SKM-1 (cell line): ENCODE measurements at regions not wholly inside any gene's neighbourhood (a gene's known extent, or its start where the extent isn't known, plus 50 kb on each side); places are given as distances from the start of the nearest gene placed in this dataset.
"Not testable (repeated sequence)": the region's sequence is repeated elsewhere in the genome, so short reads cannot be mapped to it uniquely, and the experiment has no call there.

Experiments used
- DNase-seq: peaks from one replicate; lab custom pipeline; 2025; ENCODE audit not compliant: unreplicated experiment; lab: John Stamatoyannopoulos, UW

DNA sequence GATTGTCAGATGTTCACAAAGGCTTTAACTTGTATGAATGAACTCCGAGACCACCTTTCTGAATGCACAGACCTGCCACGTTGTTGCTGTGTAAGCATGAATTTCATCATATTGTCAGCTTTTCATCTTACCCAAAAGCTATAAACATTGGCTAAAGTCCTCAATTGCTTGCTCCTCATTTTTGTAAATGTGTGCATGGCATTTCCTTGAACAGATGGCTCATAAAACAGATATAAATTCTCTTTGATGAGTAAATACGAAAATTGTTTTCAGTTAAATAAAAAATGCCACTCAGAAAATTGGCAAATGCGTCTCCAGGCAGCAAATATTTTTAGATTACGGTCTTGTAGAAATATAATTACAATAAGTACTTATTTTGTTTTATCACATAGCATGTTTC, 226.0 kb upstream of the NDN start:
- no peak for DNase-seq

DNA sequence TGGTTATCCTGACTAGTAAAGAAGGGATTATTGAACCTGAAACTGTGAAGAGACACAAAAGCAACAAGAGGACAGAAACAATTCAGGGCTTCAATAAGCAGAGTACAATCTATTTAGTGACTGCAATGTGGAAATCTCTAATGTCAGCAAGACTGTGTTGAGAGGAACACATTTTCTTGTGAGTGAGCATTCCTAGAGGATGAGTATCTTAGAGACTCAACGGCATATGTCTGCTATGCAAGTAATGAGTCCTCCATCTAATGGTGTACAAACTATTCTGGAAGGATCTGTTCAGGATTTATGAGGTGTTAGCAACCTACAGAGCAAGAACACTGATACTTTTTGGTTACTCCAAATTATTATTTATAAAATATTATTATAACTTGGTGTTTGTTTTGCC, 226.5 kb upstream of the NDN start:
- no peak for DNase-seq

DNA sequence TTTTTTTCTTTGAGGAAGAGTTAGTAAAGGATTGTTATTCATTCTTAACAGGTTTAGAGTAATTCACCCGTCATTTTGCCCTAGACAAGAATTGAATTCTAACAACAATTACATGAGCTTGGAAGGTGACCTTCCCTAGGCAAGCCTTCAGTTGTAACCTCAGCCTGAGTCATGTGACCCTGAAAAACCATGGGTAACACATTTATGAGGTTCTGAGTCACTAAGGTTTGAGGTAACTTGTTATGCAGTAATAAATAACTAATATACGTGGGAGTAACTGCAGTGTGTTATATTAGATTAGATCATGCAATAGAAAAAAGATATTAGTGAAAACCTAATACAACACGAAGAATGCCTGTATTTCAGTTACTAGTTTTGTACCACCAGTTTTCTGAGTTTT, 237.6 kb upstream of the NDN start:
- DNase-seq: no peak

DNA sequence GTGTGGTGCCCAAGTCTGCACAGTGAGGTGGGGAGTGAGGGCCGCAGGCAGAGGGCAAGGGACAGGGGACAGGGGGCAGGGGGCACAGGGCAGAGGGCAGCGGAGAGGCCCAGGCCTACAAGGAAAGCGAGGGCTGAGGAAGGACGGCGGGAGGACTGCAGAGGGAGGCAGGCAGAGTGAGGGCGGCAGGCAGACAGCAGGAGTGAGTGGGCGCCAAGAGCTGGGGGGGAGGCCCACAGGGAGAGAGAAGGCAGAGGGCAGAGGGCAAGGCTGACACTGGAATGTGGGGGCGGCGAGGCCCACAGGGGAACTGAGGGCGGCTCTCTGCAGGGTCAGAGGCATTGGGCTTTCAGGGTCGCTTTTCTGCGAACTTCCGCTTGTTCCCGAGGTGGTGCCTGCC, 267.8 kb upstream of the NDN start:
- no peak for DNase-seq

DNA sequence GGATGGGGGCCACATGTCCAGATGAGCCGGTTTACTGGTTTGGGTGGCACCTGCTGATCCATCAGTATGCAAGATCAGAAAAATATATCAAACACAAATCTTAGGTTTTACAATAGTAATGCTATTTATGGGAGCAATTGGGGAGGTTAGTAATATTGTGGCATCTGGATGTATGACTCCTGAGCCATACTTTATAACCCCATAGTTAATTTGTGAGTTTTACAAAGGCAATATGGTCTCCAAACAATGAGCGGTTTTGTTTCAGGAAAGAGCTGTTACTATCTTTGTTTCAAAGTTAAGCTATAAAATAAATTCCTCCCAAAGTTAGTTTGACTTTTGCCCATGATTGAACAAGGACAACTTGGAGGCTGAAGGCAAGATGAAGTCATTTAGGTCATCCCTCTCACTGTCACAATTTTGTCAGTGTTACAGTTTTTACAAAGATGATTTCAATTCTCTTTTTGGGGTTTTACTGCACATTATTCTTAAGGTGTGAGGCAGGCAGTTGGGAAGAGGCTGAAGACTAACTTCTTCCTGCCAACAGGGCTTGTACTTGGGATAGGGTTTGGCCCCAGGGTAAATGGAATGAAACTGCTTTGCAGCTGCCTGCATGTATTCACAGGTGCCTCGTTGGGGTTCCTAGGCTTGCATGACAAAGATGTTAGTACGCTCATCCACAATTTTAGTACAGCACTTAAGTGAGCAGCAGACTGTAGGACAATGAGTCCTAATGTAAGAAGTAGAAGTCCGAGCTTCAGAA, 296.6 kb upstream of the NDN start:
- no peak for DNase-seq

DNA sequence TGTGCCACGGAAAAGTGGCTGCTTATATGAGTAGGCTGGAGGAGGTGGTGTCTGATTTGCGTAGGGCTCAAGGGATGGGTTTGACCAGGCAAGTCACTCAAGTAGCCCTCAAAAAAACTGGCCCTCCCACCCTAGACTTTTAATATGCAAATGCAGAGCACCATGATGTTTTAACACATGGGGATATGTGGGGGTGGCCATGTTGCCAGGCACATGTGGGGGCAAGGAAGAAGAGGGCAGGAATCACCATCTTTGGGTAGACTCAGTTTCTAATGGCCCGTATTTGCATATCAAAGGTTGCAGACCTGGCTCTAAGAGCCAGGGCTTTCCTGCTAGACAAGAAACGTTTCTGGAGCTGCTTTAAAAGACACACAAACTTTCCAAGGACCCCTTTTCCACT, 307.2 kb upstream of the NDN start:
- no peak for DNase-seq

DNA sequence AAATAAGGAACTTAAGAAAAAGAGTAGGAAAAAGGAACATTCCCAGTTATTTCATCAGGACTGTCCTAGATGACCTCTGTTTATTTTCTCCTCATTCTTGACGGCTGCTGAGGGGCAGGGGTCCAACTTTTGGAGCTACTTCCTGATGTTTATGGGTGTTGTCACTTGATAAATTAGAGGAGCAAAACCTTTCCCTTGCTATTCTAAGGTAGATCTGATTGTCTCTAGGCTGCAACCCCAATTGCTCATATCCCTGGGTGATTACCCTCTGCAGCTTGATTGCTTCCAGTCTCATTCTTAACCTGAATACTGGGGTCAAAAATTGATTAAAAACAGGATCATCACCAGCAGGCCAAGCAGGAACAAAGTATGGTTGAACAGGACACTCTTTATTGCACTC, 311.0 kb upstream of the NDN start:
- no peak for DNase-seq

DNA sequence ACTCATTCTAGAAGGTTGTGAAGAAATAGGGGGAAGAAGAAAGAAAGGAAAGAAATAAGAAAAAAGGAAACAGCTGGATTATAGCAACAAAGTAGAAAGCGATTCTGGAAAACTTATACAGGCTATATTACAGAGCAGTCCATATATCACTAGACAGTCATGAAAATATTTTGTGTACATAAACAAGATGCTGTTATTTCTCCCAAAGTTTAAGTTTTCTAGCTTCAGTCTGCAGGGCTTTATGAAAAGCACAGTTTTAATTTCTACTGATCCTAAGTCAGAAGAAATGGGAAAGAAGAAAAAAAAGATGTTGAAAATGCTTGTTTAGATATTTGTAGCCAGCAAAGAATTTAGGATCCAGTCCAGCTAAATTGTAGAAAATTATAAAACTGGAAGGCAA, 321.4 kb upstream of the NDN start:
- no peak for DNase-seq

DNA sequence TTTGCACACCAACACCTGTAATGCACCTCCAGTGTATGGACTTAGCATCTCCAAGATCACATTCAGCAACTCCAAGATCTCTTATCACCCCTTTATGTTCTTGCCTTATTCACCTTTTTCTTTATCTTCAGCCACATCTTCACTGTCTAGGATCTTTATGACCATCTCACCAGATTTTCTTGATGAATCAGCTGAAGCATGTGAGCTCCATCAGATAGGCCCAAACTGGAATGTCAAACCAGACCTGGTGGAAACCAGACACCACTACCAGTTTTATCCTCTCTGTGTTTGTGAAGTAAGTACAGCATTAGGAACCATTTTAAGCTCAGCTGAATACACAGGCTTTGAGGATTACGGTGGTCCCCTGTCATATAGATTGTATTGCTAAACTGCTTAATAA, 330.4 kb upstream of the NDN start:
- no peak for DNase-seq

DNA sequence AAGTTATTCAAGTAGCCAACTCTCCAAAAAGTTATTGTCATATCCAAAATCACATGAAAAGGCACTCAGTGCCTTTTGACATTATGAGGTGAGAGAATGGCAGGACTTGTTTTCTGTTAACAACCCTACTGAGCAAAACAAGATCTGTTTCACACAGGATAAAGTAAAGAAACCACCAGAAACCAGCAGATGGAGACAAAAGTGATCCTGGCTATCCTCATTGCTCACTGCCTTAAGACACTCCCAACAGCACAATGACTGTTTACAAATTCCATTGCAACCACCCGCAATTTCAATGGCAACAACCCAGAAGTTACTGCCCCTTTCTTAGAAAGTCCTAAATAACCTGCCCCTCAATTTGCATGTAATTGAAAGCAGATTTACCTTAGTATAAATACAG, 352.6 kb upstream of the NDN start:
- DNase-seq: no peak

DNA sequence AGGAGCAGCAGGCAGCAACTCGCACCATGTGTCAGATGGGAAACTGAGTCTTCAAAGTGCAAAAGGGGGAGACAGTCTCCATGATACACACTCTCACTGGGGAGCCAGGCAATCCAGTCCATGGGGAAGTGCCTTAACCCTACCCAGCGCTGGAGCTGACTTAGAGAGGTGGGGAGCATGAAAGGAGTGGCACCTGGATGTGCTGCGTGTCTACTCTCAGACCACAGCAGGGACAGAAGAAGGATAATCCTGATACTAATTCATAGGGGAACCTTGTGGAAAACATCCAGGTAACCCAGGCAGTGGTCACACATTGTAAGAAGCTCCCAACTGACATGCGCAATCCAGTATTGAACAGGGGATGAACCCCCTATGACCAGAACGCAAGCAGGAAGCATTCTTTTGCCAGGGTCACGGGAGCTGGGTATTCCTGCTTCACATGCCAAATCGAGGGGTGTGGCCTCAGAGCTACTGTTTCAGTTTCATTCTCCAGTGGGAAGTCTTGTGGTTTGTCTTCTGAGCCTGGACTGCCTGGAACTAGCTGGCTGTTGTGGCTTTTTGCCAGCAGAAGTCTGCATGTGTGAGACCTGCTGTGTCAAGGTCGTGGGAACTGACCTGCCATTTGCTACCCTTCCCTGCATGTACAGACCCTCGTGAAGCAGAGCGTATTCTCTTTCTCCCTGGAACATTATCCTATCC, 367.6 kb upstream of the NDN start:
- DNase-seq: no peak

DNA sequence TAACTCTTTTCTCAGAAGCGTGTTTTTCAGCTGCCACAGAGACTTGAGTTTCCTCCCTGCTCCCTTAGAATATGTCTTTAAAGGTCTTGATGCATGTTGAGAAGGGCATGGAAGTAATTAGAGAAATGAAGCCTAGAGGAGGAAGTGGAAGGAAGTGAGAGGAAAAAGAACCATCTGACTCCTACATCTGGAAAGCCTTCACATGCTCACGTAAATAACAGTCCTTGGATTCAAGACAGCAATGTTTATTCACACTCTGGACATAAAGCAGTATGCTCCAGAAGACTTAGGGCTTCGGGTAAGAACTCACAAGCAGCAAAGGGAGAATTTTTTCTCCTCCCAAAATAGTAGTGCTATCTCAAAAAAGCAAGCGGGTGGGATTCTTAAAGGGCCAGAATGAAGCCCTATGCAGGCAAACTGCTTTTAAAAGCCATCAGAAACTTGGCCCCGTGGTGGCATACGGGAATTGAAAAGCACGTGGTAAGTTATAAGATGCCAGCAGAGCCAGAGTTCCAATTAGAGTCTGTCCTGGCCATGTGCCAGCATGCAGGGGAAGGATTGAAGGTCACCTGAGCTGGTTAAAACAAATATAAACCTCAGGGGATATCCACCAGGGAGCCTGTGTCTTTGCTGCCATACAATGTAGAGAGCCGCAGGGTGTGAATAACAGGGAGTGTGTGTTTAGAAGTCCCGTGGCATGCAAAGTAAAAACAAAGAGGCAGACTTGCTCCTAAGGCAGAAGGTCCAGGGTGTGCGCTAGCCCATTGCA, 380.8 kb upstream of the NDN start:
- no peak for DNase-seq

DNA sequence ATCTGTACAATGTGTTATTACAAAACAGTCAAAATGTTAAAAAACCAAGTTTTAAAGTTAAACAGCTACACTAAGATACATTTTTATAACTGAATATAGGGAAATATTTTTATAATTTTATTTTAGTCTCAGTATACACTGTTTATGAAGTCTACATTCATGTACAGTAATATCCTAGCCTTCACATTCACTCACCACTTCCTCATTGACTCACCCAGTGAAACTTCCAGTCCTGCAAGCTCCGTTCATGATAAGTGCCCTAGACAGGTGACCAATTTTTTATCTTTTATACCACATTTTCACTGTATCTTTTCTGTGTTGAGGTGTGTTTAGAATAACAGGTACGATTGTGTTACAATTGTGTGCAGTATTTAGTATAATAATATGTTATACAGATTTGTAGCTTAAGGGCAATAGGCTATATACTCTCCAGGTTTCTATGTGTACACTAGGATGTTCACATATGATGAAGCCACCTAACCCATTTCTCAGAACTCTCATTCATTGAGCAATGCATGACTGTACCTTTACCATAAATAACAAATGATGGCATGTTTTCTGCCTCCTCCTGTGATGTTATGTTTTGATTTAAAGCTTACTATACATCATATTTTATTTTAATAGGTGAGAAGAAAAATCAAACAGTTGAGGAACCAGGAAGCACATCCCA, 388.4 kb upstream of the NDN start:
- no peak for DNase-seq

DNA sequence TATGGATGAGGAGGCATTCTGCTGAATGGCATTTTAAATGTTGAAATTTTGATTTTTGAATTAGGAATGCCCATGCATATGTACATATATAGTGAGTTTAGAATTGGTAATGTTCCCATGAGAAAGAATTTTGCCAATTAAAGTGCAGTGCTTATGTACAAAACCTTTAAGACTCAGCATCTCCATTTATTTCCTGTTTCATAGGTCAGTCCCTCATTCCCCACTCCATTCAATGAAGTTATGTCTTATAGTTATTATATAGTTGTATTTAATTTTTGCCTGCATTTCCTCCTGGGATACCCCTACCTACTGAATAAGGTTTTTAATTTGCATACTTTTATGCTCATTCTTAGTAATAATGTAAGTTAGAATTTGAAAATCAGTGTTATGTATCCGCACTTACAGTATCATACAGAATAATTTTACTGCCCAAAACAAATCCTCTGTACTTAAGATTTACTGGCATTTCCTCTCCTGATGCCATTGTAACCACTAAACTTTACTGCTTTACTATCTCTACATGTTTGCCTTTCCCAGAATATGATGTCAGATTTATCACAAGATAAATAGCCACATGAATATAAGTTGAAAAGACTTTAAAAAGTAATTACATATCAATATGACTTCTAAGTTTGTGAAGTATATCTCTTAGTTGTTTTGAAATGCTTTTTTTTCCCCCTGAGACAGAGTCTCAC, 389.1 kb upstream of the NDN start:
- DNase-seq: no peak

DNA sequence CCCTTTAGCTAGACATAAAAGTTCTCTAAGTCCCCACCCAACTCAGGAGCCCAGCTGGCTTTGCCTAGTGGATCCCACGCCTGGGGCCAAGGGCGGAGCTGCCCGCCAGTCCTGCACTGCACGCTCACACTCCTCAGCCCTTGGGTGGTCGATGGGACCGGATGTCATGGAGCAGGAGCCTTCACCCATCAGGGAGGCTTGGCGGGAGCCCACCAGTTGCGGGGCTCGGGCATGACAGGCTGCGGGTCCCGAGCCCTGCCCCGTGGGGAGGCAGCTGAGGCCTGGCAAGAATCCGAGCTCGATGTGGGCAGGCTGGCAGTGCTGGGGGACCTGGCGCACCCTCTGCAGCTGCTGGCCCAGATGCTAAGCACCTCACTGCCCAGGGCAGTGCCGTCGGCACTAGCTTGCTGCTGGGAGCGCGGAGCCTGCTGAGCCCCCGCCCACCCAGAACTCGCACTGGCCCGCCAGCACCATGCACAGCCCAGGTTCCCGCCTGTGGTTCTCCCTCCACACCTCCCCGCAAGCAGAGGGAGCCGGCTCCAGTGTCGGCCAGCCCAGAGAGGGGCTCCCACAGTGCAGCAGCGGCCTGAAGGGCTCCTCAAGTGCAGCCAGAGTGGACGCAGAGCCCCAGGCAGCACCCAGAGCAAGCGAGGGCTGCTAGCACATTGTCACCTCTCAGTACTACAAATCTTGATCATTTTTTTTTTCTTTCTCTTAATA, 391.4 kb upstream of the NDN start:
- no peak for DNase-seq

DNA sequence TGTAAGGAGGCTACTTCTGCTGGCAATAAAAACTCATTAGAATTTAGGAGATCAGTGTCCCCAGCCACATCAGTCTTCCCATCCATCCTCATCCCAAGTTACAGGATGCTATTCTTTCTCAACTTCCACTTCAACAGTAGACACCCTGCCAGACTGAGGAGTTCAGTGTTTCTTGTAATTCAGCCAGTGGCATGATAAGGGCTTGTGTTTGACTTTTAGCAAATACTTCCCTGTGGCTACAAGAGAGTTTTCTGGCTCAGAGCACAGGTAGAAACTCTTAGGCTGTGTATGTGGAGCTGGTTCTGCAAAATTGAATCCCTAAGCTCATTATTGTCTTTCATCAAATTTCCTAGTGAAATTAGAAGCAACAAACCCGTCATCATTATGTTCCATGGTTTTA, 401.8 kb upstream of the NDN start:
- DNase-seq: not testable (repeated sequence)

DNA sequence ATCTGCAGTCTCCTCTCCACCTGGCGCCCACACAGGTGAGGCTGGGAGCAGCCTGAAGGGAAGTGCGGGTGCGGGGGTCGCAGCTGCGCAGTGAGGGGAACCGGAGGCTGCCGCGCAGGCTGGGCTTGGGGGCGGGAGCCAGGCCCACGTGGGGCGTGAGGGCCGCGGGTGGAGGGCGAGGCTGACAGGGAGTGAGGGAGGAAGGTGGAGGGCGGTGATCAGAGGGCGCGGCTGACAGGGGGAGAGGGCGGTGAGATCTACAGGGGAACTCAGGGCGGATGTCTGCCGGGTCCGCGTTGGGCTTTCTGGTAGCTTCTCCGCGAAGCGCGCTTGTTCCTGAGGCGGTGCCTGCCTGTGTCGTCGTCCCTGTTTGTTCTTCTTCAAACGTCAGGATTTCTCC, 414.4 kb upstream of the NDN start:
- not testable (repeated sequence) for DNase-seq

DNA sequence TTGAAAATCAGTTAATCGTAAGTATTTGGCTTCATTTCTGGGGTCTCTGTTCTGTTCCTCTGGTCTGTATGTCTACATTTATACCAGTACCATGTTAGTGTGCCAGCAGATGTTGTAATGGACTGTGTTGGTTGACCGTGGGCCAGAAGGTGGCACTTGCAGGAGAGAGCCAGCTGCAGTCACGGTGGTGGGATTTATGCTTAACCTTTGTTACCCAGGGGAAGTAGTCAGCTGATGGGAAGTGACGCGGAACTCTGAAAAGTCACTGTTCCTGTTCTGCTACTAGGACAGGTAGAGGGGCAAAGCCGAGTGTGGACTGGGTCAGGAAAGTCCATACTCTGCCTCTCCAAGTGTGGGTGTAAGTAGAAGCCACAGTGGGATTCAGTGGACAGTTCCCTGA, 420.4 kb upstream of the NDN start:
- not testable (repeated sequence) for DNase-seq

DNA sequence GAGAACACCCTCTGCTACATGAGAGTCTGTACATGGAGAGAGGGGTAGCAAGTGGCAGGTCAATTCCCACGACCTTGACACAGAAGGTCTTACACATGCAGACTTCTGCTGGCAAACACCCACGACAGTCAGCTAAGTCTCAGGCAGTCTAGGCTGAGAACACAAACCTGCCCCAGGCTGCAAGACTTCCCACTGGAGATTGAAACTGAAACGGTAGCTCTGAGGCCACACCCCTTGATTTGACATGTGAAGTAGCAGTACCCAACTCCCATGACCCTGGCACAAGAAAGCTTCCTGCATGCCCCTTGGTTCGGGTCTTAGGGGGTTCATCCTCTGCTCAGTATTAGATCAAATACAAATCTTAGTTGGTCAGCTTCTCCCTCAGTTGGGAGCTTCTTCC, 420.8 kb upstream of the NDN start:
- DNase-seq: not testable (repeated sequence)

DNA sequence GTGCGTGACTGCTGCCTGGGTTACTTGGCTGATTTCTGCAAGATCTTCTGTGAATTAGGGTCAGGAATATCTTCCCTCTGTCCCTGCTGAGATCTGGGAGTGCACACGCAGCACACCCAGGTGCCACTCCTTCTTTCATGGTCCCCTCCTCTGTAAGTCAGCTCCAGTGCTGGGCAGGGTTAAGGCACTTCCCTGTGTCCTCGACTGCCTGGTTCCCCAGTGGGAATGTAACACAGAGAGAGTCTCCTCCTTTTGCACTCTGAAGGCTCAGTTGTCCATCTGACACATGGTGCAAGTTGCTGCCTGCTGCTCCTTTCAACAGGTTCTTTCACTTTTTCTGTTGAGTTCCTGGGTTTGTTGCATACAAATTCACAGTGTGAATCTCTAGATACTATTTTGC, 421.2 kb upstream of the NDN start:
- not testable (repeated sequence) for DNase-seq
